Sigmoid colon (tissue), 6 donors: ENCODE measurements at regions not wholly inside any gene's neighbourhood (a gene's known extent, or its start where the extent isn't known, plus 50 kb on each side); places are given as distances from the start of the nearest gene placed in this dataset.

Experiments
- DNase-seq: peaks from one replicate; pipeline ENCODE4 v3.0.0-alpha.2; 2019
- H3K27ac ChIP-seq, 4 donors: fragments of 200-600 bp; sonication (generic); one replicate each; pipeline ENCODE4 v1.5.1; 2016 to 2019; ENCODE audit warnings: mild to moderate bottlenecking in 1 of 4
- H3K27me3 ChIP-seq, 3 donors: fragments of 200-600 bp; sonication (generic); one replicate each; pipeline ENCODE4 v1.5.1; 2019; ENCODE audit warnings: mild to moderate bottlenecking in 1 of 3
- H3K36me3 ChIP-seq, 4 donors: fragments of 200-600 bp; sonication (generic); one replicate each; pipeline ENCODE4 v1.5.1; 2016 to 2019
- H3K4me1 ChIP-seq, 4 donors: fragments of 200-600 bp; sonication (generic); one replicate each; pipeline ENCODE4 v1.5.1; 2017 to 2019
- H3K4me3 ChIP-seq, 4 donors: fragments of 200-600 bp; sonication (generic); one replicate each; pipeline ENCODE4 v1.5.1; 2017 to 2019; ENCODE audit warnings: mild to moderate bottlenecking in 2 of 4, moderate library complexity in 1 of 4
- H3K9me3 ChIP-seq, 4 donors: fragments of 200-600 bp in 3 of 4; sonication (generic) in 3 of 4; one replicate each; pipeline versions ENCODE4 v1.5.1 to v1.6.1; 2013 to 2019
- EP300 ChIP-seq, 4 donors: sonication (generic); formaldehyde crosslinking; IDR thresholded peaks; one replicate each; pipeline ENCODE4 v1.6.1; 2017; ENCODE audit warnings: antibody characterized with exemption in 4 of 4
- POLR2A ChIP-seq, 2 donors: fragments of 450-650 bp; IDR thresholded peaks; one replicate each; pipeline ENCODE4 v1.6.1; 2016; ENCODE audit warnings: antibody characterized with exemption in 2 of 2, mild to moderate bottlenecking in 2 of 2, moderate library complexity in 2 of 2
- POLR2AphosphoS5 ChIP-seq, 4 donors: sonication (generic); formaldehyde crosslinking; IDR thresholded peaks; one replicate each; pipeline ENCODE4 v1.6.1; 2017; ENCODE audit warnings: antibody characterized with exemption in 4 of 4
- WGBS, 2 donors: extraction: QIAGEN DNeasy Blood & Tissue Kit; methylation state at CpG; one replicate each; pipeline ENCODE4 v1.1.7; 2013; 5-methylcytosine and 5-hydroxymethylcytosine counted together
- intact Hi-C: fragments of 100-400 bp; cut with DNase I; formaldehyde crosslinking; loops from one replicate; pipeline ENCODE4 v1.15.1; 2023
- TF ChIP-seq, protein P1 (sequence below), 4 experiments: fragments of 450-650 bp in 3 of 4; fragments of 200-600 bp in 1 of 4; IDR thresholded peaks; one replicate each; pipeline ENCODE4 v1.5.1; 2016 to 2019; ENCODE audit warnings: antibody characterized with exemption in 4 of 4, mild to moderate bottlenecking in 3 of 4, moderate library complexity in 2 of 4
- donor health status: healthy with polysubstance abuse.
- donor health status: healthy.

DNA sequence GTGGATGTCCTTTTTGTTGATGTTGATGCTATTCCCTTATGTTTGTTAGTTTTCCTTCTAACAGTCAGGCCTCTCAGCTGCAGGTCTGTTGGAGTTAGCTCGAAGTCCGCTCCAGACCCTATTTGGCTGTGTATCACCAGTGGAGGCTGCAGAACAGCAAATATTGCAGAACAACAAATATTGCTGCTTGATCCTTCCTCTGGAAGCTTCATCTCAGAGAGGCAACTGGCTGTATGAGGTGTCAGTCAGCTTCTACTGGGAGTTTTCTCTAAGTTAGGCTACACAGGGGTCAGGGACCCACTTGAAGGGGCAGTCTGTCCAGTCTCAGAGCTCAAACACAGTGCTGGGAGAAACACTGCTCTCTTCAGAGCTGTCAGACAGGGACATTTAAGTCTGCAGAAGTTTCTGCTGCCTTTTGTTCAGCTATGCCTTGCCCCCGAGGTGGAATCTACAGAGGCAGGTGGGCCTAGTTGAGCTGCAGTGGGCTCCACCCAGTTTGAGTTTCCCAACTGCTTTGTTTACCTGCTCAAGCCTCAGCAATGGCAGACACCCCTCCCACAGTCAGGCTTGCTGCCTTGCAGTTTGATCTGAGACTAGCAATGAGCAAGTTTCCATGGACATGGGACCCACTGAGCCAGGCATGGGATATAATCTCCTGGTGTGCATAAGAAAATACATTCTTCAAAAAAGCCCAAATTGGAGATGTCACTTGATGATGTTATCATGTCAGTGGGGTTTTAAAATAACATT lies 99.5 kb downstream of the KDM5D start:
- no peaks in the 10 kb centered on the region for H3K36me3 ChIP-seq
- no peaks in the 10 kb centered on the region for H3K9me3 ChIP-seq
- H3K27ac ChIP-seq = no peak overlapping the region
- no peak for TF ChIP-seq EP300 (IDR thresholded peaks at IDR 0.05)
- TF ChIP-seq POLR2A (IDR thresholded peaks at IDR 0.05) = no peak
- TF ChIP-seq, protein P1, sequence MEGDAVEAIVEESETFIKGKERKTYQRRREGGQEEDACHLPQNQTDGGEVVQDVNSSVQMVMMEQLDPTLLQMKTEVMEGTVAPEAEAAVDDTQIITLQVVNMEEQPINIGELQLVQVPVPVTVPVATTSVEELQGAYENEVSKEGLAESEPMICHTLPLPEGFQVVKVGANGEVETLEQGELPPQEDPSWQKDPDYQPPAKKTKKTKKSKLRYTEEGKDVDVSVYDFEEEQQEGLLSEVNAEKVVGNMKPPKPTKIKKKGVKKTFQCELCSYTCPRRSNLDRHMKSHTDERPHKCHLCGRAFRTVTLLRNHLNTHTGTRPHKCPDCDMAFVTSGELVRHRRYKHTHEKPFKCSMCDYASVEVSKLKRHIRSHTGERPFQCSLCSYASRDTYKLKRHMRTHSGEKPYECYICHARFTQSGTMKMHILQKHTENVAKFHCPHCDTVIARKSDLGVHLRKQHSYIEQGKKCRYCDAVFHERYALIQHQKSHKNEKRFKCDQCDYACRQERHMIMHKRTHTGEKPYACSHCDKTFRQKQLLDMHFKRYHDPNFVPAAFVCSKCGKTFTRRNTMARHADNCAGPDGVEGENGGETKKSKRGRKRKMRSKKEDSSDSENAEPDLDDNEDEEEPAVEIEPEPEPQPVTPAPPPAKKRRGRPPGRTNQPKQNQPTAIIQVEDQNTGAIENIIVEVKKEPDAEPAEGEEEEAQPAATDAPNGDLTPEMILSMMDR (IDR thresholded peaks at IDR 0.05) = no peak
- TF ChIP-seq POLR2AphosphoS5 (IDR thresholded peaks at IDR 0.05) = no peak
- DNase-seq = no peak
- H3K27me3 ChIP-seq = no peaks in the 10 kb centered on the region
- intact Hi-C loops = no loop called here
- H3K4me1 ChIP-seq = no peaks in the 10 kb centered on the region
- 68 to 76% methylated on average over 3 of the region's 3 CpGs for WGBS, 2 donors
- no peak overlapping the region for H3K4me3 ChIP-seq

DNA sequence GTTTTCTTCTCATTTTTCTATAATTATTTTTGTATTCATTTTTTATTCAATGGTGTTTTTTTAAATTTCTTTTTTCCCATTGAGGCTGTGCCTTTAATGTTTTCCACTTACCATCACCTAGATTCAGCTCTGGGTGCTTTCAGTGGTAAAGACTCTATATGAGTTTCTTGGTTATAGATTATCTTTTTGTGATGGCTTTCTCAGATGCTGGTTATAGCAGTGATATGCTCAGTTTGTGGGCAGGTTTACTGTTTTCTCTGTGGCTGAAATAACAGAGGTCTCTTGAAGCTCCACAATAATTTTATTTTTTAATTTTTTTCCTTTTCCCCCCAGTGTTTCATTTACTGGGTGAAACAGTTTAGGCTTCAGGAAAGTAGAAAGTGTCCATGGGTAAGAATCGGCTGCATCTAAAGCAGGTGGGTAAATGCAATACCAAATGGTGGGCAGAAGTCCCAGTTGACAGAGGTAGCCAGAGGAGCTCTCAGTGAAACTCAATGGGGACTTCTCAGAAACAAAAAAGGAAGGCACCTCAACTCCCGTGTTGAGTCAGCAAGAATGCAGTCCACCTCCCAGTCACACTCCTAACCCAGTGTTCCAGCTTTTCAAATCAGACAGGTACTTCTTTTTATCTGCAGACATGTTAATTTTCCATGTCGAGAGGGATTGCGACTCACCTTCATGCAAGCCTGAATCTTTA lies 106.7 kb downstream of the KDM5D start:
- no peaks in the 10 kb centered on the region for H3K9me3 ChIP-seq

DNA sequence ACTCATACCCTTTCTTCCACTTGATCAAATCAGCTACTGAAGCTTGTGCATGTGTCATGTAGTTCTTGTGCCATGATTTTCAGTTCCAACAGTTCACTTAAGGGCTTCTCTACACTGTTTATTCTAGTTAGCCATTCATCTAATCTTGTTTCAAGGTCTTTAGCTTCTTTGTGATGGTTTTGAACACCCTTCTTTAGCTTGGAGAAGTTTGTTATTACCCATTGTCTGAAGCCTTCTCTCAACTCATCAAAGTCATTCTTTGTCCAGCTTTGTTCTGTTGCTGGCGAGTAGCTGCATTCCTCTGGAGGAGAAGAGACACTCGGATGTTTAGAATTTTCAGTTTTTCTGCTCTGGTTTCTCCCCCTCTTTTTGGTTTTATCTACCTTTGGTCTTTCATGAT lies 115.6 kb downstream of the KDM5D start:
- H3K9me3 ChIP-seq = no peaks in the 10 kb centered on the region
- intact Hi-C loops = no loop called here
- no peaks in the 10 kb centered on the region for H3K36me3 ChIP-seq
- H3K4me3 ChIP-seq = no peak overlapping the region
- DNase-seq = no peak
- WGBS, 2 donors = 84 to 91% methylated on average over 2 of the region's 2 CpGs
- H3K4me1 ChIP-seq = no peaks in the 10 kb centered on the region
- no peaks in the 10 kb centered on the region for H3K27me3 ChIP-seq
- no peak for TF ChIP-seq EP300 (IDR thresholded peaks at IDR 0.05)
- TF ChIP-seq, protein P1 (IDR thresholded peaks at IDR 0.05) = no peak
- TF ChIP-seq POLR2AphosphoS5 (IDR thresholded peaks at IDR 0.05) = no peak
- TF ChIP-seq POLR2A (IDR thresholded peaks at IDR 0.05) = no peak
- H3K27ac ChIP-seq = no peak overlapping the region

More for the DNA sequence above, 106.7 kb downstream of the KDM5D start:
- no peaks in the 10 kb centered on the region for H3K27me3 ChIP-seq
- H3K36me3 ChIP-seq = no peaks in the 10 kb centered on the region
- 90% methylated on average over 4 of the region's 4 CpGs for WGBS, 2 donors
- intact Hi-C loops = no loop called here
- TF ChIP-seq POLR2A (IDR thresholded peaks at IDR 0.05) = no peak
- TF ChIP-seq, protein P1 (IDR thresholded peaks at IDR 0.05) = no peak
- TF ChIP-seq POLR2AphosphoS5 (IDR thresholded peaks at IDR 0.05) = no peak
- TF ChIP-seq EP300 (IDR thresholded peaks at IDR 0.05) = no peak
- DNase-seq = no peak
- no peak overlapping the region for H3K27ac ChIP-seq
- no peak overlapping the region for H3K4me3 ChIP-seq
- no peaks in the 10 kb centered on the region for H3K4me1 ChIP-seq

DNA sequence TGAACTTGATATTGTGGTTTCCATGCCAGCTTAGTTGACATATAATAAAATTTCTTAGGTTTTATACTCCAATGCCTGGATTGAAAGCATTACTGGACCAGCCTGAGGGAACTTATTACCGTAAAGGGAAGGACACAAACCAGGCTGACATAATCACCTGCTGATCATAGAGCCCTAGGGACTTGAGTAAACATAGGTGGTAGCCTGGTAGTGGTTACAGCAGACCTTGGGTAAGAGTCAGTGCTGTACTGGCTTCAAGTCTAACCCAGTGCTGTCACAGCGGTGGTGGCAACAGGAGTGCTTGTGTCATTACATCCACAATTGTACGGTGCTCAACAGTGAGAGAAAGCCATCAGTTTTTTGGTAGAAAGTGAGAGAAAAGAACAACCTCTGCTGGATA lies 122.1 kb downstream of the KDM5D start:
- DNase-seq = no peak
- Histone ChIP-seq H3K4me1 (no peaks in the 10 kb centered on the region), H3K27ac (no peak overlapping the region), H3K27me3 (no peaks in the 10 kb centered on the region), H3K4me3 (no peak overlapping the region), H3K9me3 (no peaks in the 10 kb centered on the region), H3K36me3 (no peaks in the 10 kb centered on the region)
- intact Hi-C loops = no loop called here
- TF ChIP-seq POLR2A (IDR thresholded peaks at IDR 0.05) (no peak), EP300 (IDR thresholded peaks at IDR 0.05) (no peak), POLR2AphosphoS5 (IDR thresholded peaks at IDR 0.05) (no peak)
- TF ChIP-seq, protein P1 (IDR thresholded peaks at IDR 0.05) = no peak
- 71 to 80% methylated on average over 3 of the region's 3 CpGs for WGBS, 2 donors
